A549 (cell line): ENCODE measurements at regions not wholly inside any gene's neighbourhood (a gene's known extent, or its start where the extent isn't known, plus 50 kb on each side); places are given as distances from the start of the nearest gene placed in this dataset.

Experiments
- ATAC-seq, 2 experiments: fragments of 200-7000 bp in 1 of 2; fragments of >200 bp in 1 of 2; cut with Nextera tagmentation in 1 of 2; cut with Tn5 transposase in 1 of 2; 3 replicates each; pipeline versions ENCODE4 v1.8.0 to v1.9.1; 2018 to 2020; ENCODE audit warnings: mild to moderate bottlenecking in 1 of 2, moderate library complexity in 1 of 2
- CTCF ChIA-PET: fragments of 300-600 bp; sonication (Branson Sonifier 250); formaldehyde crosslinking; extraction: SDS; loops from one replicate; lab custom pipeline; 2021; ENCODE audit warnings: antibody characterized with exemption, inconsistent platforms; lab: Yijun Ruan, JAX
- POLR2A ChIA-PET: fragments of 350-600 bp; formaldehyde crosslinking; extraction: SDS; loops from one replicate; lab custom pipeline; 2021; ENCODE audit warnings: antibody characterized with exemption, inconsistent platforms; lab: Yijun Ruan, JAX
- DNase-seq, 2 experiments: peaks; one replicate each; pipeline versions ENCODE4 v3.0.0 to v3.0.0-alpha.2; 2011 to 2016; ENCODE audit warnings: low read depth in 1 of 2, low spot score in 1 of 2
- FAIRE-seq: peaks from 2 replicates; lab custom pipeline; 2011; peaks lifted over from hg19 to GRCh38; lab: Jason Lieb, UNC
- H3K27ac ChIP-seq, 2 experiments: fragments of >200 bp; sonication (Bioruptor Twin); formaldehyde crosslinking; 3 replicates each; pipeline ENCODE4 v1.5.1; 2016 to 2017
- H3K4me1 ChIP-seq: fragments of >200 bp; sonication (Bioruptor Twin); formaldehyde crosslinking; 3 replicates; pipeline ENCODE4 v1.6.1; 2016
- H3K4me2 ChIP-seq: fragments of >200 bp; sonication (Bioruptor Twin); formaldehyde crosslinking; 3 replicates; pipeline ENCODE4 v1.6.1; 2016
- H3K4me3 ChIP-seq: fragments of >200 bp; sonication (Bioruptor Twin); formaldehyde crosslinking; 3 replicates; pipeline ENCODE4 v1.5.1; 2016
- H3K9me3 ChIP-seq: fragments of >200 bp; sonication (Bioruptor Twin); formaldehyde crosslinking; 3 replicates; pipeline ENCODE4 v1.6.1; 2016
- BHLHE40 ChIP-seq: IDR thresholded peaks from 2 replicates; pipeline ENCODE4 v1.6.1; 2012; ENCODE audit warnings: low read depth, low read length, inconsistent platforms
- CHD4 ChIP-seq: fragments of 200-600 bp; sonication (generic); IDR thresholded peaks from 2 replicates; pipeline ENCODE4 v1.6.1; 2016; ENCODE audit warnings: antibody characterized with exemption, mild to moderate bottlenecking, borderline replicate concordance
- EP300 ChIP-seq, 2 experiments: fragments of >200 bp; sonication (Bioruptor Twin); formaldehyde crosslinking; IDR thresholded peaks; 2 replicates in 1 of 2; 3 replicates in 1 of 2; pipeline ENCODE4 v1.6.1; 2016 to 2017
- FOSL2 ChIP-seq, 2 experiments: fragments of 450-650 bp in 1 of 2; fragments of >200 bp in 1 of 2; sonication (Bioruptor Twin) in 1 of 2; formaldehyde crosslinking; IDR thresholded peaks; 2 replicates each; pipeline versions ENCODE4 v1.5.0 to v1.6.1; 2016 to 2020; ENCODE audit warnings: mild to moderate bottlenecking in 1 of 2, moderate library complexity in 1 of 2
- FOXS1 ChIP-seq: fragments of 250-450 bp; sonication (Bioruptor Pico); IDR thresholded peaks from 2 replicates; pipeline ENCODE4 v1.5.0; 2020; ENCODE audit warnings: mild to moderate bottlenecking, moderate library complexity
- GATA3 ChIP-seq: IDR thresholded peaks from 2 replicates; pipeline ENCODE4 v1.6.1; 2012; ENCODE audit warnings: borderline replicate concordance
- HDAC2 ChIP-seq: fragments of 200-600 bp; sonication (generic); IDR thresholded peaks from 2 replicates; pipeline ENCODE4 v1.6.1; 2016
- HEYL ChIP-seq: fragments of 250-450 bp; sonication (Bioruptor Pico); IDR thresholded peaks from 2 replicates; pipeline ENCODE4 v1.8.0; 2021; ENCODE audit warnings: mild to moderate bottlenecking, moderate library complexity
- HOXB13 ChIP-seq: fragments of 250-450 bp; sonication (Bioruptor Pico); IDR thresholded peaks from 2 replicates; pipeline ENCODE4 v1.5.0; 2020; ENCODE audit warnings: low read depth, mild to moderate bottlenecking, moderate library complexity
- KDM5A ChIP-seq: fragments of 200-600 bp; sonication (generic); IDR thresholded peaks from 2 replicates; pipeline ENCODE4 v1.6.1; 2016; ENCODE audit warnings: antibody characterized with exemption, mild to moderate bottlenecking
- MAFK ChIP-seq: fragments of 450-650 bp; IDR thresholded peaks from 2 replicates; pipeline ENCODE4 v1.6.1; 2014; ENCODE audit not compliant: partially characterized antibody
- MYC ChIP-seq: IDR thresholded peaks from 2 replicates; pipeline ENCODE4 v1.6.1; 2012; ENCODE audit warnings: mild to moderate bottlenecking, inconsistent platforms, low read length, improper control_type of control experiment, borderline replicate concordance
- NFE2L2 ChIP-seq: fragments of 150-350 bp; conservative IDR thresholded peaks from 2 replicates; pipeline ENCODE4 v1.6.1; 2014; ENCODE audit warnings: low read length
- NPAS2 ChIP-seq: fragments of 250-450 bp; sonication (Bioruptor Pico); IDR thresholded peaks from 2 replicates; pipeline ENCODE4 v1.8.0; 2022; ENCODE audit warnings: mild to moderate bottlenecking, moderate library complexity, borderline replicate concordance
- NR3C1 ChIP-seq: fragments of >200 bp; sonication (Bioruptor Twin); formaldehyde crosslinking; IDR thresholded peaks from 3 replicates; pipeline ENCODE4 v1.6.1; 2017
- POLR2A ChIP-seq: IDR thresholded peaks from 2 replicates; pipeline ENCODE4 v1.6.1; 2012; ENCODE audit warnings: mild to moderate bottlenecking, low read length
- POLR2AphosphoS2 ChIP-seq: conservative IDR thresholded peaks from 2 replicates; pipeline ENCODE4 v1.6.1; 2012; ENCODE audit warnings: low read length, improper control_type of control experiment, inconsistent platforms
- RAD21 ChIP-seq, 2 experiments: fragments of >200 bp in 1 of 2; sonication (Bioruptor Twin) in 1 of 2; formaldehyde crosslinking in 1 of 2; IDR thresholded peaks in 1 of 2; conservative IDR thresholded peaks in 1 of 2; 2 replicates in 1 of 2; 3 replicates in 1 of 2; pipeline ENCODE4 v1.6.1; 2012 to 2018; ENCODE audit warnings: inconsistent platforms in 1 of 2
- SREBF2 ChIP-seq: fragments of 450-650 bp; IDR thresholded peaks from 2 replicates; pipeline ENCODE4 v1.6.1; 2014; ENCODE audit warnings: mild to moderate bottlenecking, moderate library complexity
- TFCP2L1 ChIP-seq: fragments of 250-450 bp; sonication (Bioruptor Pico); IDR thresholded peaks from 2 replicates; pipeline ENCODE4 v1.5.0; 2021; ENCODE audit warnings: mild to moderate bottlenecking
- ZC3H11A ChIP-seq: fragments of 450-650 bp; IDR thresholded peaks from 2 replicates; pipeline ENCODE4 v1.6.1; 2014; ENCODE audit warnings: antibody characterized with exemption, mild to moderate bottlenecking
- ZFP36 ChIP-seq: fragments of 450-650 bp; IDR thresholded peaks from 2 replicates; pipeline ENCODE4 v1.6.1; 2014; ENCODE audit warnings: borderline replicate concordance; ENCODE audit not compliant: partially characterized antibody
- WGBS: methylation state at CpG from one replicate; pipeline ENCODE4 v1.1.6; 2017; ENCODE audit errors: missing lambda C conversion rate; 5-methylcytosine and 5-hydroxymethylcytosine counted together
- TF ChIP-seq, protein P1 (sequence below): IDR thresholded peaks from 2 replicates; pipeline ENCODE4 v1.6.1; 2012
- TF ChIP-seq, protein P2 (sequence below): fragments of 450-650 bp; IDR thresholded peaks from 2 replicates; pipeline ENCODE4 v1.6.1; 2014; ENCODE audit warnings: antibody characterized with exemption
- TF ChIP-seq, protein P3 (sequence below): fragments of >200 bp; sonication (Bioruptor Twin); formaldehyde crosslinking; IDR thresholded peaks from 2 replicates; pipeline ENCODE4 v1.6.1; 2016

DNA sequence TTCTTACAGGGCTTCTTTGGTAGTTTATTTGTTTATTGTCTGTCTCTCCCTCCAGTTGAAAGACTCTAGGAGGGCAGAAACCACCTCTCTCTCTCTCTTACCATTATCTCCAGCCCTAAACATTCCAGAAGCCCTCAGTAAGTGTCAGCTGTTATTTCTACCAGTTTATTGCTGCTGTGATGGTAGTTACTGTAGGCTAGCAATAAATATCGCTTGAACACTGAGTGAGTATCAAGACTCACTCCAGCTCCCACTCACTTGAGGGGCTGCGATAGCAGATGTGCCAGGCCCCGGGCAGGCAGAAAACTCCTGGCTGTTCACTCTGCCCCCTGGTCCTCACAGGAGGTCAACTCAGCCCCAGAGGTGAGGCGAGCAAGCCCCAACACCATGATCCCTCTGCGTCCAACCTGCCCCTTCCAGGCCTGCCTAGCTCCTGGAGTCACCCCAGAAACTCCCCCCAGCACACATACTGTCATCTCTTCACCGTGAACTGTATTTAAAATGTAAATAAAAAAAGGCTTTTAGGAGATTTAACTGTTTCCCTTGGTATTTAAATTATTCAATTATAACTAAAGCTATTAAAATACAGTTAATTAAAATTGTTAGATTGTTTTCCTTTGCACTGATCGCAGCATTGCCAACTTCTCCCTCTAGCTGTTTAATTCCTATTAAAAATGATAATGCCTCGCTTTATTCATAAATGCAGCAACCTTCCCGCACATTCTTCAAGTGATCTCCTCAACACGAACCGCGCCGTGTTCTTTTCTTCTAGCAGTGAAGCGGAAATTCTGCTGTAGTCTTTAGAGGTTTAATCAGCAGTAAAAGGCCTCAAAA, 321.1 kb upstream of the ZMIZ1 start:
- no peak overlapping the region for H3K4me2 ChIP-seq
- no peak overlapping the region for H3K27ac ChIP-seq
- DNase-seq (no peak), FAIRE-seq (no peak), ATAC-seq (no peak)
- ChIA-PET POLR2A (no interaction called here), CTCF (interaction anchor here (0.6 to 0.7 kb wide), 2 partner anchors 13 to 454 kb away, joined by 3 read pairs; no protein-coding TSS in a partner anchor)
- no peak overlapping the region for H3K4me3 ChIP-seq
- H3K4me1 ChIP-seq: no peaks in the 10 kb centered on the region
- no peaks in the 10 kb centered on the region for H3K9me3 ChIP-seq
- 78% methylated on average over 14 of the region's 14 CpGs for WGBS
- TF ChIP-seq, protein P1, sequence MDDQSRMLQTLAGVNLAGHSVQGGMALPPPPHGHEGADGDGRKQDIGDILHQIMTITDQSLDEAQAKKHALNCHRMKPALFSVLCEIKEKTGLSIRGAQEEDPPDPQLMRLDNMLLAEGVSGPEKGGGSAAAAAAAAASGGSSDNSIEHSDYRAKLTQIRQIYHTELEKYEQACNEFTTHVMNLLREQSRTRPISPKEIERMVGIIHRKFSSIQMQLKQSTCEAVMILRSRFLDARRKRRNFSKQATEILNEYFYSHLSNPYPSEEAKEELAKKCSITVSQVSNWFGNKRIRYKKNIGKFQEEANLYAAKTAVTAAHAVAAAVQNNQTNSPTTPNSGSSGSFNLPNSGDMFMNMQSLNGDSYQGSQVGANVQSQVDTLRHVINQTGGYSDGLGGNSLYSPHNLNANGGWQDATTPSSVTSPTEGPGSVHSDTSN: no peak
- TF ChIP-seq FOXS1 (CRISPR knock-in tag) (no peak), HEYL (CRISPR knock-in tag) (no peak), FOSL2 (IDR thresholded peaks at IDR 0.05) (no peak), FOSL2 (CRISPR knock-in tag; IDR thresholded peaks at IDR 0.05) (no peak), ZC3H11A (no peak), ZFP36 (no peak), BHLHE40 (no peak), MYC (no peak), HOXB13 (CRISPR knock-in tag) (no peak), CHD4 (no peak), POLR2AphosphoS2 (no peak), NR3C1 (no peak), KDM5A (no peak), POLR2A (no peak), MAFK (no peak), HDAC2 (no peak), EP300 (IDR thresholded peaks at IDR 0.05) (no peak)
- TF ChIP-seq, protein P2, sequence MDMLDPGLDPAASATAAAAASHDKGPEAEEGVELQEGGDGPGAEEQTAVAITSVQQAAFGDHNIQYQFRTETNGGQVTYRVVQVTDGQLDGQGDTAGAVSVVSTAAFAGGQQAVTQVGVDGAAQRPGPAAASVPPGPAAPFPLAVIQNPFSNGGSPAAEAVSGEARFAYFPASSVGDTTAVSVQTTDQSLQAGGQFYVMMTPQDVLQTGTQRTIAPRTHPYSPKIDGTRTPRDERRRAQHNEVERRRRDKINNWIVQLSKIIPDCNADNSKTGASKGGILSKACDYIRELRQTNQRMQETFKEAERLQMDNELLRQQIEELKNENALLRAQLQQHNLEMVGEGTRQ: no peak

DNA sequence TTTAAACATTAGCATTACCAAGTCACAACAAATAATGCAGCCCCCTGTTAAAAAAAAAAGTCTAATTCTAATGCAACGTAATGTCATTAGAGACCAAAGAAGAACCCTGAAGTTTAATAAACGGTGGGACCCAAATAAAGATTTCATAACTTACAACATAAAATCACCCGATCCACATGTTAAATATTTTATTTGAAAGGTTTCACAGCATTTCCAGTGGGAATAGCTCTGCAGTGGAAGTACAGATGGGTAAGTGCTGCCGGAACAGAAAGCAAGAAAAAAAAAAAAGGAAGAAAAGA, 320.6 kb upstream of the ZMIZ1 start:
- no peak for TF ChIP-seq RAD21 (conservative IDR thresholded peaks at IDR 0.05 in 1 of 2, IDR thresholded peaks at IDR 0.05 in 1 of 2)
- no peak for TF ChIP-seq GATA3
- no peak for TF ChIP-seq CHD4
- no peak for TF ChIP-seq NPAS2
- TF ChIP-seq TFCP2L1 (CRISPR knock-in tag): no peak
- TF ChIP-seq, protein P3, sequence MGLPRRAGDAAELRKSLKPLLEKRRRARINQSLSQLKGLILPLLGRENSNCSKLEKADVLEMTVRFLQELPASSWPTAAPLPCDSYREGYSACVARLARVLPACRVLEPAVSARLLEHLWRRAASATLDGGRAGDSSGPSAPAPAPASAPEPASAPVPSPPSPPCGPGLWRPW: no peak
- no peak for TF ChIP-seq HDAC2
- no peak for TF ChIP-seq SREBF2
- TF ChIP-seq NFE2L2: no peak
- TF ChIP-seq HOXB13 (CRISPR knock-in tag): no peak
- Histone ChIP-seq H3K27ac (no peak overlapping the region), H3K4me1 (no peaks in the 10 kb centered on the region), H3K9me3 (no peaks in the 10 kb centered on the region), H3K4me3 (no peak overlapping the region), H3K4me2 (no peak overlapping the region)
- FAIRE-seq: no peak
- ChIA-PET POLR2A (no interaction called here), CTCF (interaction anchor here (0.7 kb wide), 1 partner anchor 12 kb away, joined by 3 read pairs; no protein-coding TSS in a partner anchor)
- ATAC-seq: no peak
- WGBS: 77% methylated on average over 4 of the region's 4 CpGs
- DNase-seq: no peak
